ENCODE measurements at regions not wholly inside any gene's neighbourhood (a gene's known extent, or its start where the extent isn't known, plus 50 kb on each side); places are given as distances from the start of the nearest gene placed in this dataset.

DNA sequence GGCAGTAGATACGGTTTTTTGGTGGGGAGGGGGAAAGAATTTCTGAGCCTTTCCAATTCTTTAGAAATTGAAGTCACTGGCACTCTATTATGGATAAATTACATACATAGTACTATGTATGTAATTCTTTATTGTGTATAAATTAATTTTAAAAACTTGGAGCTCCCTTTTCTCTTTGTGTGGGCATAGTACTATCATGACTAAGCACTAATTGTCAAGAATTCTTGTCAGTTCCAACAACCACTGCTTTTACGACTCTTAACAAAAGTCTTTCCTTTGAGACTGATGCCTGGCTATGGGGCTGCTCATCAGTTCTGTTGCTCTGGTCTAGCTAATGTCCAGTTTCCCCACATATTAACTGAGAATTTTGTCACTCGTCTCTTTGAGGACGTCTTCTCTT is 365.3 kb upstream of the RNF32 start:
- H2AK9ac ChIP-seq (replicated peaks; ENCODE audit: low read depth, low read length, poor library complexity): no peak overlapping the region
- H3K79me1 ChIP-seq (ENCODE audit: low read depth in 1 of 2, low read length in 2 of 2): no peaks in the 10 kb centered on the region
- no peak overlapping the region for H3K18ac ChIP-seq (ENCODE audit: low read depth, low read length)
- intact Hi-C loops (cut with micrococcal nuclease) (no loop called here), in situ Hi-C loops (cut with MboI; ENCODE audit: low sequenced_read_pairs) (no loop called here), dilution Hi-C loops (cut with HindIII; ENCODE audit: low sequenced_read_pairs, unreplicated experiment) (no loop called here)
- no peaks in the 10 kb centered on the region for H3K9me1 ChIP-seq (ENCODE audit: insufficient read depth, low read length)
- no peak overlapping the region for H2BK15ac ChIP-seq (ENCODE audit: low read depth, low read length)
- BruUV-seq (replicated peaks): no TSS peak
- no peak overlapping the region for H3K56ac ChIP-seq (ENCODE audit: extremely low read depth, insufficient read depth, low read length)
- 92% methylated on average over 2 of the region's 4 CpGs; no CpG with 5 or more reads in 1 of the 2 experiments for WGBS, 2 experiments (ENCODE audit: extremely low coverage in 2 of 2, insufficient read length in 1 of 2)
- no peak overlapping the region for H3K27ac ChIP-seq (ENCODE audit: insufficient read depth, low read length)
- H3K4ac ChIP-seq (ENCODE audit: low read depth, low read length): no peak overlapping the region
- no peak overlapping the region for H4K8ac ChIP-seq (ENCODE audit: low read depth in 2 of 2, low read length in 2 of 2)
- H3K4me1 ChIP-seq (ENCODE audit: control insufficient read depth, insufficient read depth, low read length): no peaks in the 10 kb centered on the region
- H2BK20ac ChIP-seq (ENCODE audit: low read depth, low read length): no peak overlapping the region
- no peak overlapping the region for H3K23ac ChIP-seq (ENCODE audit: low read depth, low read length)
- no peak overlapping the region for H3K4me3 ChIP-seq (ENCODE audit: insufficient read depth, low read depth, low read length)
- H2AFZ ChIP-seq (replicated peaks; ENCODE audit: low read length, poor library complexity): no peak overlapping the region
- no peaks in the 10 kb centered on the region for H3K36me3 ChIP-seq (ENCODE audit: control insufficient read depth, insufficient read depth, low read length)
- H3K9ac ChIP-seq (ENCODE audit: low read depth, low read length): no peak overlapping the region
- H3K9me3 ChIP-seq (ENCODE audit: control insufficient read depth, insufficient read depth, low read length): peaks cover 19% of the 10 kb centered on the region
- no peaks in the 10 kb centered on the region for H3K27me3 ChIP-seq (ENCODE audit: control insufficient read depth, insufficient read depth, low read length)
- H2BK120ac ChIP-seq (ENCODE audit: low read depth, low read length): no peak overlapping the region
- H3K4me2 ChIP-seq (ENCODE audit: low read depth, low read length): no peak overlapping the region
- DNase-seq (no peak), ATAC-seq (ENCODE audit: low read depth) (no peak)
- H2AK5ac ChIP-seq (ENCODE audit: low read depth, low read length): no peak overlapping the region
- no peak overlapping the region for H4K5ac ChIP-seq (ENCODE audit: low read depth, low read length)
- no peak overlapping the region for H3K14ac ChIP-seq (replicated peaks; ENCODE audit: low read depth, low read length)
- H2BK5ac ChIP-seq (ENCODE audit: low read depth, low read length, poor library complexity, severe bottlenecking): no peak overlapping the region
- H4K91ac ChIP-seq (ENCODE audit: insufficient read depth, low read depth, low read length): no peak overlapping the region
- TF ChIP-seq RCOR1 (IDR thresholded peaks at IDR 0.05; ENCODE audit: insufficient replicate concordance, low read length) (no peak), CEBPB (IDR thresholded peaks at IDR 0.05; ENCODE audit: low read depth, low read length) (no peak), CHD1 (IDR thresholded peaks at IDR 0.05; ENCODE audit: low read depth, low read length) (no peak), MXI1 (IDR thresholded peaks at IDR 0.05; ENCODE audit: borderline replicate concordance, low read depth, low read length) (no peak), RAD21 (IDR thresholded peaks at IDR 0.05; ENCODE audit: low read length) (no peak), FOS (IDR thresholded peaks at IDR 0.05; ENCODE audit: low read depth, low read length) (no peak), BHLHE40 (IDR thresholded peaks at IDR 0.05; ENCODE audit: low read depth, low read length) (no peak), MAFK (IDR thresholded peaks at IDR 0.05; ENCODE audit: low read depth, low read length) (no peak), RFX5 (IDR thresholded peaks at IDR 0.05; ENCODE audit: low read depth, low read length) (no peak), SMC3 (IDR thresholded peaks at IDR 0.05; ENCODE audit: low read depth, low read length) (no peak), POLR2A (IDR thresholded peaks at IDR 0.05; ENCODE audit: low read depth, low read length) (no peak), NFE2L2 (IDR thresholded peaks at IDR 0.05; ENCODE audit: low read depth, low read length) (no peak), MAZ (IDR thresholded peaks at IDR 0.05; ENCODE audit: borderline replicate concordance, low read depth, low read length) (no peak)
- TF ChIP-seq, protein P1, sequence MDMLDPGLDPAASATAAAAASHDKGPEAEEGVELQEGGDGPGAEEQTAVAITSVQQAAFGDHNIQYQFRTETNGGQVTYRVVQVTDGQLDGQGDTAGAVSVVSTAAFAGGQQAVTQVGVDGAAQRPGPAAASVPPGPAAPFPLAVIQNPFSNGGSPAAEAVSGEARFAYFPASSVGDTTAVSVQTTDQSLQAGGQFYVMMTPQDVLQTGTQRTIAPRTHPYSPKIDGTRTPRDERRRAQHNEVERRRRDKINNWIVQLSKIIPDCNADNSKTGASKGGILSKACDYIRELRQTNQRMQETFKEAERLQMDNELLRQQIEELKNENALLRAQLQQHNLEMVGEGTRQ (IDR thresholded peaks at IDR 0.05; ENCODE audit: low read depth, low read length): no peak
- TF ChIP-seq, protein P2, sequence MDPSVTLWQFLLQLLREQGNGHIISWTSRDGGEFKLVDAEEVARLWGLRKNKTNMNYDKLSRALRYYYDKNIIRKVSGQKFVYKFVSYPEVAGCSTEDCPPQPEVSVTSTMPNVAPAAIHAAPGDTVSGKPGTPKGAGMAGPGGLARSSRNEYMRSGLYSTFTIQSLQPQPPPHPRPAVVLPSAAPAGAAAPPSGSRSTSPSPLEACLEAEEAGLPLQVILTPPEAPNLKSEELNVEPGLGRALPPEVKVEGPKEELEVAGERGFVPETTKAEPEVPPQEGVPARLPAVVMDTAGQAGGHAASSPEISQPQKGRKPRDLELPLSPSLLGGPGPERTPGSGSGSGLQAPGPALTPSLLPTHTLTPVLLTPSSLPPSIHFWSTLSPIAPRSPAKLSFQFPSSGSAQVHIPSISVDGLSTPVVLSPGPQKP (IDR thresholded peaks at IDR 0.05; ENCODE audit: borderline replicate concordance, low read depth, low read length): no peak
- TF ChIP-seq, protein P3, sequence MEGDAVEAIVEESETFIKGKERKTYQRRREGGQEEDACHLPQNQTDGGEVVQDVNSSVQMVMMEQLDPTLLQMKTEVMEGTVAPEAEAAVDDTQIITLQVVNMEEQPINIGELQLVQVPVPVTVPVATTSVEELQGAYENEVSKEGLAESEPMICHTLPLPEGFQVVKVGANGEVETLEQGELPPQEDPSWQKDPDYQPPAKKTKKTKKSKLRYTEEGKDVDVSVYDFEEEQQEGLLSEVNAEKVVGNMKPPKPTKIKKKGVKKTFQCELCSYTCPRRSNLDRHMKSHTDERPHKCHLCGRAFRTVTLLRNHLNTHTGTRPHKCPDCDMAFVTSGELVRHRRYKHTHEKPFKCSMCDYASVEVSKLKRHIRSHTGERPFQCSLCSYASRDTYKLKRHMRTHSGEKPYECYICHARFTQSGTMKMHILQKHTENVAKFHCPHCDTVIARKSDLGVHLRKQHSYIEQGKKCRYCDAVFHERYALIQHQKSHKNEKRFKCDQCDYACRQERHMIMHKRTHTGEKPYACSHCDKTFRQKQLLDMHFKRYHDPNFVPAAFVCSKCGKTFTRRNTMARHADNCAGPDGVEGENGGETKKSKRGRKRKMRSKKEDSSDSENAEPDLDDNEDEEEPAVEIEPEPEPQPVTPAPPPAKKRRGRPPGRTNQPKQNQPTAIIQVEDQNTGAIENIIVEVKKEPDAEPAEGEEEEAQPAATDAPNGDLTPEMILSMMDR (conservative IDR thresholded peaks at IDR 0.05; ENCODE audit: low read depth, low read length): no peak
- CTCF ChIA-PET: no interaction called here
- POLR2A ChIA-PET (ENCODE audit: unreplicated experiment): no interaction called here
- no peaks in the 10 kb centered on the region for H4K20me1 ChIP-seq (ENCODE audit: insufficient read depth, low read length)
